ENCODE measurements at regions not wholly inside any gene's neighbourhood (a gene's known extent, or its start where the extent isn't known, plus 50 kb on each side); places are given as distances from the start of the nearest gene placed in this dataset.

- no peak for TF ChIP-seq CTCF (IDR thresholded peaks at IDR 0.05)
- TF ChIP-seq EZH2 (IDR thresholded peaks at IDR 0.05; ENCODE audit: borderline replicate concordance, insufficient read depth, low read depth, low read length, poor library complexity, severe bottlenecking): no peak
Measured at GRCh38 chr15:47514200-47514652, 203.1 kb upstream of the SEMA6D start.

Measured in B cell (primary cell).